ENCODE measurements at regions not wholly inside any gene's neighbourhood (a gene's known extent, or its start where the extent isn't known, plus 50 kb on each side); places are given as distances from the start of the nearest gene placed in this dataset.

- TF ChIP-seq ZSCAN5A (tag by site-specific recombination; IDR thresholded peaks at IDR 0.05) = no peak
- TF ChIP-seq SP2 (tag by site-specific recombination; IDR thresholded peaks at IDR 0.05) = no peak
- TF ChIP-seq WT1 (tag by site-specific recombination; IDR thresholded peaks at IDR 0.05) = no peak
Observed at GRCh38 chr16:13438064-13438463, 481.9 kb upstream of the ERCC4 start (continued).

GRCh38 chr16:13439766-13440165 is 480.2 kb upstream of the ERCC4 start:
- POLR2A ChIA-PET = no interaction called here
- TF ChIP-seq ZNF510 (tag by site-specific recombination; IDR thresholded peaks at IDR 0.05; ENCODE audit: insufficient replicate concordance) (no peak), GLI2 (tag by site-specific recombination; IDR thresholded peaks at IDR 0.05; ENCODE audit: borderline replicate concordance, low read depth) (no peak), ZNF621 (tag by site-specific recombination; IDR thresholded peaks at IDR 0.05) (no peak), ZNF16 (tag by site-specific recombination; IDR thresholded peaks at IDR 0.05; ENCODE audit: low read depth) (no peak), ZBTB48 (tag by site-specific recombination; IDR thresholded peaks at IDR 0.05) (no peak), ZNF324 (tag by site-specific recombination; IDR thresholded peaks at IDR 0.05) (no peak), ZNF391 (tag by site-specific recombination; IDR thresholded peaks at IDR 0.05; ENCODE audit: borderline replicate concordance, low read depth) (no peak), GFI1B (tag by site-specific recombination; IDR thresholded peaks at IDR 0.05) (no peak), ZNF302 (tag by site-specific recombination; IDR thresholded peaks at IDR 0.05; ENCODE audit: low read depth) (no peak), ZNF366 (tag by site-specific recombination; conservative IDR thresholded peaks at IDR 0.05) (no peak), ZNF791 (tag by site-specific recombination; IDR thresholded peaks at IDR 0.05) (no peak), ZNF629 (tag by site-specific recombination; IDR thresholded peaks at IDR 0.05) (no peak), ZNF211 (tag by site-specific recombination; IDR thresholded peaks at IDR 0.05; ENCODE audit: low read depth) (no peak), ZNF561 (tag by site-specific recombination; IDR thresholded peaks at IDR 0.05; ENCODE audit: borderline replicate concordance) (no peak)
- Histone ChIP-seq H3K9me3 (ENCODE audit: control insufficient read depth, insufficient read depth, low read depth, low read length) (no peaks in the 10 kb centered on the region), H3K27ac (ENCODE audit: extremely low read depth, low read depth, low read length) (no peak overlapping the region), H3K4me3 (ENCODE audit: low read depth, low read length) (no peak overlapping the region), H3K4me1 (ENCODE audit: control insufficient read depth, insufficient read depth, low read length) (no peaks in the 10 kb centered on the region), H3K36me3 (ENCODE audit: control insufficient read depth in 2 of 2, insufficient read depth in 1 of 2, low read length in 2 of 2) (no peaks in the 10 kb centered on the region)
- CTCF ChIA-PET = no interaction called here

GRCh38 chr16:13441675-13442074 is 478.3 kb upstream of the ERCC4 start:
- Histone ChIP-seq H3K4me3 (ENCODE audit: low read depth, low read length) (no peak overlapping the region), H3K9me3 (ENCODE audit: control insufficient read depth, insufficient read depth, low read depth, low read length) (no peaks in the 10 kb centered on the region), H3K36me3 (ENCODE audit: control insufficient read depth in 2 of 2, insufficient read depth in 1 of 2, low read length in 2 of 2) (no peaks in the 10 kb centered on the region), H3K4me1 (ENCODE audit: control insufficient read depth, insufficient read depth, low read length) (no peaks in the 10 kb centered on the region), H3K27ac (ENCODE audit: extremely low read depth, low read depth, low read length) (no peak overlapping the region)
- POLR2A ChIA-PET = no interaction called here
- CTCF ChIA-PET = interaction anchor here (0.6 kb wide), 1 partner anchor 206 kb away, joined by 3 read pairs; no protein-coding TSS in a partner anchor
- TF ChIP-seq ZNF26 (tag by site-specific recombination; IDR thresholded peaks at IDR 0.05) (no peak), GFI1B (tag by site-specific recombination; IDR thresholded peaks at IDR 0.05) (no peak), ZNF350 (tag by site-specific recombination; IDR thresholded peaks at IDR 0.05) (no peak), ZBTB10 (tag by site-specific recombination; IDR thresholded peaks at IDR 0.05) (no peak), ZNF76 (tag by site-specific recombination; IDR thresholded peaks at IDR 0.05; ENCODE audit: borderline replicate concordance, low read depth) (no peak), ZNF211 (tag by site-specific recombination; IDR thresholded peaks at IDR 0.05; ENCODE audit: low read depth) (no peak), ZNF132 (tag by site-specific recombination; IDR thresholded peaks at IDR 0.05; ENCODE audit: borderline replicate concordance) (no peak)
